ENCODE measurements at regions not wholly inside any gene's neighbourhood (a gene's known extent, or its start where the extent isn't known, plus 50 kb on each side); places are given as distances from the start of the nearest gene placed in this dataset.

DNA sequence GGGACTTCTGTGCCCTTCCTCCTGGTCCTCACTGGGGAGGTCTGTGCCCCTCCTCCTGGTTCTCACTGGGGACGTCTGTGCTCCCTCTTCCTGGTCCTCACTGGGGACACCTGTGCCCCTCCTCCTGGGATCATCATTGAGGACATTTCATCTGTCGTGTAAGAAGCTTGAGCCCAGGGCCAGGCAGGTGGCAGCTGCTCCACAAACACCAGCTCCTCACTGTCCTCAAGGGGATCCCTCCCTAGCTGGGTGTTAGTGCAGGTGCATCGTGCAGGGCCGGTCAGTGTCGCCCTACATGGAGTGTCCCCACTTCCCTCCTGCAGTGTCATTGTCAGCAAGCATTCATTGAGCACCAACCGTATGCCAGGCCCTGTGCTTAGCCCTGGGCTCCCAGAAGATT is 312.7 kb downstream of the PTPRU start:
- DNase-seq = no peak

- DNase-seq = no peak
These were observed 311.8 kb downstream of the PTPRU start for GRCh38 chr1:29548091-29548490.

DNA sequence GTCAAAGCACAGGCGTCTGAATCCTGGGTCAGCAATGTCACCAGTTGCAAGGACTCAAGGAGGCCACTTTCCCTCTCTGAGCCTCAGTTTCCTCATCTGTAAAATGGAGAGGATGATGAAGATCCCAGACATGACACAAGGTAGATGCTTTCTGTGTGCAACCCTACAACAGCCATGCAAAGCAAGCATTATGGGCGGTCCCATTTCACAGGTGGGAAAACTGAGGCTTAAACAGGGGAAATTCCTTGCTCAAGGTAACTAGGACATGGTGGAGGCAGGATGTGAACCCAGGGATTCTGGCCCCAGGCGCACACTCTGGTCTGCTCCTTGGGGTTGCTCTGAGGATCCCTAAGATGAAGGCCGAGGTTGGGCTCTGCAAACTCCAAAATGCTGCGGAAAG is 311.0 kb downstream of the PTPRU start:
- DNase-seq = no peak

- DNase-seq = no peak
These were observed 310.2 kb downstream of the PTPRU start for GRCh38 chr1:29546496-29546895.

DNA sequence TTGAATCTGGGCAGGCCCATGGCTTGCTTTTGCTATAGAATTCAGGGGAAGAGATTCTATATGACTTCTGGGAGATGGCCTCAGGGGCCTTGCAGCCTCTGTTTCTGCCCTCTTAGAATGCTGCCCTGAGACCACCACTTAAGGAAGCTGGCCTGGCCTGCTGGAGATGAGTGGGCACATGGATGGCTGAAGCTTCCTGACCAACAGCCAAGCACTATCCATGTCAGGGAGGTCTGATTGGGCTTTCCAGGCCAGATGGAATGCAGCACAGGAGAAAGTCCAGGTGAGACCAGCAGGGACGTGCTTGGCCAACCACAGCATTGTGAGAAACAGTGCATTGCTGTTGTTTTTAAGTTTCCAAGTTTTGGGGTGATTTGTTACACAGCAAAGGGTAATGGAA is 308.1 kb downstream of the PTPRU start:
- DNase-seq = no peak

DNA sequence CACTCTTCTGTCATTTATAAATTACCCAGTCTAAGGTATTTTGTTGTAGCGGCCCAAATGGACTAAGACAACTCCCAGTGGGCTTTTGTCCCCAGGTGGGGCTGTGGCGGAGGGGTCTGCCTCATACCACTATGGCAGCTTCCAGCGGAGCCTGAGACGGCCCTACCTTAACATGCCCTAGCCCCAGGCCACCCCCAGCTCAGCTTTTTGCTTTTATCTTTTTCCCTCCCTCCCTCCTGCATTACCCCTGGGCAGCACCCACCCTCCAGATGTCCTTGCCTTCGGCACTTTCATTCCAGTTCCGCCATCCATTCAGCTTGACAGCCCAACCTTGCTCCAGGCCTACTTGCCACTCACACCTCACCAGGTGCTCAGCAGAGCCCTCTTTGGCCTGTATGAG is 307.3 kb downstream of the PTPRU start:
- DNase-seq = no peak

GRCh38 chr1:29542548-29542947 is 306.2 kb downstream of the PTPRU start:
- DNase-seq = no peak

DNA sequence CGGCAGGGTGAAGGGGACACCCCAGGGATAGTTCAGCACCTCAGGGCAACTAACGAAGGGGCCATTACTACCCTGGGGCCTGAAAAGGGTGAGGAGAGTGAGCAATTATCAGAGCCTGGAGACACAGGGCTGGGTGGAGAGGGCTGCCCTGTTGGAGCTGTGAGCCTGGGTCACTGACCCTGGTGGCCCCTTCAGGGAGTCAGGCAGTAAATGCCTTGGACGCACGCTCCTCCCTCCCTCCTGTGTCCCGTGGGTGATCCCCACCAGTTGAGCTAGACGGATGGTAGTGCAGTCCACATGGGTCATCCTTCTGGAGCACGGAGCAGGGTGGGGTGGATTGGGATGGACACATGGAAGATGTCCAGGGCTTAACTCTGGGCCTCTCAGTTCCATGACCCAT is 305.3 kb downstream of the PTPRU start:
- DNase-seq = no peak

- DNase-seq = no peak
These were observed 304.6 kb downstream of the PTPRU start for GRCh38 chr1:29540801-29541357.

DNA sequence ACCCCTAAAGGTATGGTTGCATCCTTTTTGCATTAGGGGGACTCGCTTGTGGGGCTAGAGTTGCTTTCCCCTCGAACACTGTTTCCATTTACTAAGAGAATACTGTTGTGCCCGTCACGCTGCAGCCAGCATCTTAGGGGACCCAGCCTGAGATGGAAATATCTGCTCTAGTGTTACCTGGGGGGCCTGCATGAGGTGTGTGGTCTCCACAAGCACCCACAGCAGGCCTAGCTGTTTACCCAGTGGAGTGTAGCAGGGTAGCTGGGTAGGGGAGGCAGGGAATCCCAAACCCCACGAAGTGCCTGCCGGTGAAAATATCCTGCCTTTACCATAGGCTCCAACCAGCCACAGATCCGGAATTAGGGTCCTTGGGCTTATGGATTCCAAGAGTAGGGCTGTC is 303.6 kb downstream of the PTPRU start:
- DNase-seq = no peak

- DNase-seq = no peak
These were observed 302.3 kb downstream of the PTPRU start for GRCh38 chr1:29538586-29538985.

DNA sequence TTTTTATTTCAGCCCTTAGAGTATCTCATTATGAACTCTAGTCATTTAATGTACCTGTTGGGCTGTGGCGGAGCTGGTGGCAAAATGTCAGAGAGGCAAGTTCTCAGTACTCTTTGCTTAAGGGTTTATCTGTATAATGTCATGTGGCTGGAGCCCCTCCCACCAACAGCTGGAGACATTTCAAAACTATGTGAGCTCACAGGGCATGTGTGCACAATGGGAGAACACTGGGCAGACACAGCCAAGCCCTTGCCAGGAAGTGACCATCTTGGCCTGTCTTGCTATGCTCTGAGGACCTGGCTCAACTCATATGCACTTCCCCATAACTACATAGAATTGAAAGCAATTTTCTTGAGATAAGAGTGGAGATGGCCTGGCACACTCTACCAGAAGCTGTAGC is 296.4 kb downstream of the PTPRU start:
- no peak for DNase-seq

DNA sequence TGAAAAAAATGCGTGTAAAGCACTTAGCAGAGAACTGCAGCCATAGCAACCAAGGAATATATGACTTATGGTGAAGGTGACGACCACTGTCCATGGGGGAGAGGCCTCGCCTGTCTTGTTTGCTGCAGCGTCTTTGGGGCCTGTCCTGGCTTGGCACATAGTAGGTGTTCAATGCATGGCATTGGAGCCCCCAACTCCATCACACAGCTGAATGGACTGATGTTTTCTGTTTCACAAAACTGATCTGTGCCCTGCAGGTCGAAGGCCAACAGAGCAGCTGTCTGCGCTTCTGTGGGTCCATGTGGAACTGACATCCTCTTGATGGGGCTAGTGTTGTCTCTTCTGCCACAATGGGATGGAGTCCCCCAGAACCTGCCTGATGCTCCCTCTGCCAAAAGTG is 296.0 kb downstream of the PTPRU start:
- DNase-seq = no peak

DNA sequence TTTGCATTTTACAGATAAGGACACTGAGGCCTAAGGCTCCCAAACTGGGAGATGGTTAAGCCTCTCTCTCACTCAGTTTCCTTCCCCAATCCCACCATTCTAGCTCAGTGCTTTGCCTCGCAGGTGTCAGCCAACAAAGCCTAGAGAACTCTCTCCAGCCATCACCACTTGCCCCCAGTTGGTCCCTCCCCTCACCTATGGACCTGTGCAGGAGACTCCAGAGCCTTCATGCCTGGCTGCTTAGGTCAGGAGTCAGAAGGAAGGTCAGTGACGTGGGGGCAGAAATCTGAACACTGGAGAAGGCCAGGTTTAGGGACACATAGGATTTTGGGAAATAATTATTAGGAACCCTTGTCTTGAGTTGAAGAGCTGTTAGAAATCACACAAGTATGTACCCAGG is 295.3 kb downstream of the PTPRU start:
- DNase-seq = no peak

DNA sequence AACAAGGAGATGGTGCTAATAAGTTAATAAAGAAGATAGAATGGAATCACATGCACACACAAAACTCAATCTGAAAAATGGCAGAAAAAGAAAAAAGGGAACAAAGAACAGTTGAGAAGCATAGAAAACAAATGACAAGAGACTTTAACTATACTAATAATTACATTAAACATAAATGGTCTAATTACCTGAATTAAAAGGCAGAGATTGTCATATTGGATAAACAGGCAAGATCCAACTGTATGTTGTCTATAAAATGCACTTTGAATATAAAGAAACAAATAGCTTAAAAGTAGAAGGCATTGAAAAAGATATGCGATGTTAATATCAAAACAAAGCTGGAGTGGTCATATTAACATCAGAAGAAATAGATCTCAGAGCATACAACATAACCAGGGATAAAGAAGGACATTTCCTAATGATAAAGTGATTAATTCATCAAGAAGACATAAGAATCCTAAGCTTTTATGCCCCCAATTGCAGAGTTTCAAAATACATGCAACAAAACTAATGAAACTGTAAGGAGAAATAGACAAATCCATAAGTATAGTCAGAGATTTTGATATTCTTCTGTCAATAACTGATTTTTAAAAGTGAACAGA is 293.5 kb downstream of the PTPRU start:
- no peak for DNase-seq

DNA sequence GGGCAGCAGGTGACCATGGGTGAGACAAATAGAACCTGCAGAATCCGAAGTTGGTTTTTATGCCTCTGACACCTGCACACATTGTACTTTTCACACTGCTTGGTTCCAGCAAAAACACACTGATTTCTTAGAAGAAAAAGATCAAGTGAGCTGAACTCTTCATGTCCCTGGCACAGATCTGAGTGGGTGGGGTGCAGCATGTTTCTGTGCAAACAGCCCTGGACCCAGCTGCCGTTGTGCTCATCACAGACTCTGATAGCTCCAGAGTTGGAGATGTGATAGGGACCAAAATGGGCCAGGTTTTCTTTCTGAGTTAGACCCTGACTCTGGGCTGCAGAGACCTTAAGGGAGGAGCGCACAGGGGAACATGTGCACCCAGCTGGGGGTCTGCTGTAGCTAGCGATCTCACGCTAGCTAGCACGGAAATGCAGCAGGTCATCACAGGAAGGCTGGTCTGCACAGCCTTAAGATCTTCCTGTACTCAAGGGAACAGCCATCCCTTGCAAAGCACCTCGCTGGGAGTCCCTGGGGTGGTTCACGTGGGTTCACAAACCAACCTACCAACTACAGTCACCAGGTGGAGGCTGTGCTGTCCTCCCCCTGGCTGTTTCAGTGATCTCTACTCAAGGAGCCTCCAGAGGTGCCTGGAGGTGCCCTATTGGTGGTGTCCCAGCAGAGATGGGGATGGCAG is 291.1 kb downstream of the PTPRU start:
- no peak for DNase-seq

DNA sequence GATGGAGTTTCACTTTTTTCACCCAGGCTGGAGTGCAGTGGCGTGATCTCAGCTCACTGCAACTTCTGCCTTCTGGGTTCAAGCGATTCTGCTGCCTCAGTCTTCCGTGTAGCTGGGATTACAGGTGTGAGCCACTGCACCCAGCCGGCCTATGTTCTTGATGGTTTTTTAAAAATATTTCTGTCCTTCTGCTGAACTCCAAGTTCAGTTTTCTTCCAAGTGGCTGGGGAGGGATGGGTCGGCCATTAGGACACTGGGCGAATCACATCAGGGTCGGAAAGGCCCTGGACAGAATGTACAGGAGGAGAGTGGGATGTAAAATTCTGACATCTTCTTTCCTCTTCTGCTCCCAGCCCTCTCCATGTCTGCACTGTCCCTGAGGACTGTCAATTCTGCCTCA is 289.6 kb downstream of the PTPRU start:
- no peak for DNase-seq

- DNase-seq = no peak
These were observed 288.2 kb downstream of the PTPRU start for GRCh38 chr1:29524285-29525065.

GRCh38 chr1:29523576-29523975 is 287.3 kb downstream of the PTPRU start:
- DNase-seq = no peak

DNA sequence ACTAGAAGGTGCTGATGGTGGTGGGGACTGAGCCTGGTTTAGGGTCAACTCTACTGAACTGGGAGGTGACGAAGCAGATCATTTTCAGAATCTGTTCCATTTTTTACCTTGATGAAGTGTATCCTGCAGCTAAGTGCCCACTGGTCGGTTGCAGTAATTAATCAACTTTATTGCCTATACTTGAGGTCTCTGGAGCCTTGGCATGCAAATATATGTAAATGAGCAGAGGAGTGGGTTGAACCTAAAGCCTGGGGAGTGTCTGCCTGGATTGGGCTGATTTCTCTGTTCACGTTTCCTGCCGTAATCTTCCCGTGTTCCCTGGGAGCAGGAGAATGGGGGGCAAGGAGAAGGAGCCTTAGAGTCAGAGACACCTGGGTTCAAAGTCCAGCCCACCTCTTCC is 286.8 kb downstream of the PTPRU start:
- DNase-seq = no peak

DNA sequence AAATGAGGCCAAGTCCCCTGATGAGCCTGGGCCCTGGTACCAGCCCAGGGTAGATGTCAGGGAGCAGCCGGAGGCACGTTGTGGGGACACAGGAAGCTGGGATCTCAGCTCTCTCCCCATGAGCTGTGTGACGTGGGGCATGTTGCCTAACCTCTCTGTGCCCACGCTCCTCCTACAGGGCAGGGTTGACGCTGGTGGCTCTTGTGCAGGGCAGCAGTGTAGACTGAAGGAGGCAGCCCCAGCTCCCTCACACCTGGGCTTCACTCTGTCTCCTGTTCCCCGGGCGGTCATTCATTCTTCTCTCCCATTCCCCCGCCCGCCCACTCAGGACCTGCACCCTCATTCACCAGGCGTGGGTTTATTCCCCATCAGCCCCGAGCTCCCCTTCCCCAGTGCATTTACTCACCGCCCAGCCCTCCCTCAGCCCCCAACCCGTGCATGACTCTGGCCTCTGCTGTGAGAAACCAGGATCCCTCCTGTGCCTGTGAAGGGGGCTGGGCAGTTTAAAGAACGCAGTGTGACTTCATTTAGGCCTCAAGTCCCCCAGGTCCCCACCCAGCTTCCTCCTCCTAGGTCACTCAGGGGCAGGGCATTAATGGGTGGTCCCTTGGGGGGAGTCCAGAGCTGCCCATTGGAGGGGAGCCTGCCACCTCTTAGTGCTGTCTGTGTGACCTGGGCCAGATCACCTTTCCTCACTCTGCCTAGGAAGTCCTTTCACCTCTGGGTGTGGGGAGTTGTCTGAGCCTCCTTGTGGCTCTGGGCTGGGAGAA is 285.7 kb downstream of the PTPRU start:
- no peak for DNase-seq

DNA sequence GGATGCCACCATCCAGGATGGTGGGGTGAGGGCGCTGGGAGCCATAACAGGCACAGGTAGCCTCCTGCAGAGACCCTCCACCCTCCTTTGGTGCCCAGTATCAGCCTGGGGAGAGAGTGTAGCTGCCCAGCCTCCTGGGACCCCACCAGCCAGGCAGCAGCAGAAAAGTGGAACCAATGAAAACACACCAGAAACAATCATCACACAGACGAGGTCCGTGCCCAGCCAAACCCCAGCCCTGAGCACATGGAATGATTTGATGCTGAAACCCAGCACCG is 285.1 kb downstream of the PTPRU start:
- no peak for DNase-seq
